WERI-Rb-1 (cell line): ENCODE measurements at regions not wholly inside any gene's neighbourhood (a gene's known extent, or its start where the extent isn't known, plus 50 kb on each side); places are given as distances from the start of the nearest gene placed in this dataset.

Experiments used
- DNase-seq: peaks from one replicate; pipeline ENCODE4 v3.0.0-alpha.2; 2020
- H3K27ac ChIP-seq: fragments of 250-450 bp; sonication (Bioruptor Pico); 2 replicates; pipeline ENCODE4 v1.5.1; 2020; ENCODE audit warnings: mild to moderate bottlenecking, moderate library complexity
- H3K27me3 ChIP-seq: fragments of 250-450 bp; sonication (Bioruptor Pico); 2 replicates; pipeline ENCODE4 v1.5.1; 2021; ENCODE audit warnings: mild to moderate bottlenecking, low read depth, moderate library complexity; ENCODE audit not compliant: insufficient read depth, severe bottlenecking
- H3K36me3 ChIP-seq: fragments of 250-450 bp; sonication (Bioruptor Pico); 2 replicates; pipeline ENCODE4 v1.5.1; 2020; ENCODE audit warnings: mild to moderate bottlenecking, moderate library complexity
- H3K4me3 ChIP-seq: 2 replicates; pipeline ENCODE4 v1.5.1; 2011; ENCODE audit warnings: low read depth, mild to moderate bottlenecking, control low read depth, low read length
- H3K9me3 ChIP-seq: fragments of 250-450 bp; sonication (Bioruptor Pico); 2 replicates; pipeline ENCODE4 v1.5.1; 2021; ENCODE audit warnings: mild to moderate bottlenecking, moderate library complexity; ENCODE audit not compliant: severe bottlenecking
- TF ChIP-seq, protein P1 (sequence below): IDR thresholded peaks from 2 replicates; pipeline ENCODE4 v1.5.1; 2011; ENCODE audit warnings: low read depth, mild to moderate bottlenecking, control low read depth, inconsistent platforms, low read length

DNA sequence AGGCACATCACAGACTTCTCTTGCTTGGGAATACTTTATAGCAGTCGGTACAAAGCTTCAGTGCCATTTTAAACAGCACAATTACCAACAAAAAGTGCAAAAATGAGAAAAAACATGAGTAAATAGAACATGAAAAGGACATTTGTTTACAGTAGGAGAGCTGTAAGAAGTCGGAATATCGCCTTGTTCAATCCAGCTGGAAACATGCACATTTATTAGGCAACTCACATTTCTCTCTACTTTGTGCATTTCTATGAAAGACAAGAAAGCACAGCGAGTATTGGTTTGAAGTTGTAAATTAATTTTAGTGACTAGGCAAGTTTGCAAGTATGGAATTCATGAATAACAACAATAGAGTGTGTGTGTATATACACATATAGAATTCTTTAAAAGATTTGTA, 484.7 kb downstream of the DACH1 start:
- H3K9me3 ChIP-seq: no peaks in the 10 kb centered on the region
- H3K27me3 ChIP-seq: no peaks in the 10 kb centered on the region
- no peak overlapping the region for H3K27ac ChIP-seq
- H3K4me3 ChIP-seq: no peak overlapping the region
- TF ChIP-seq, protein P1, sequence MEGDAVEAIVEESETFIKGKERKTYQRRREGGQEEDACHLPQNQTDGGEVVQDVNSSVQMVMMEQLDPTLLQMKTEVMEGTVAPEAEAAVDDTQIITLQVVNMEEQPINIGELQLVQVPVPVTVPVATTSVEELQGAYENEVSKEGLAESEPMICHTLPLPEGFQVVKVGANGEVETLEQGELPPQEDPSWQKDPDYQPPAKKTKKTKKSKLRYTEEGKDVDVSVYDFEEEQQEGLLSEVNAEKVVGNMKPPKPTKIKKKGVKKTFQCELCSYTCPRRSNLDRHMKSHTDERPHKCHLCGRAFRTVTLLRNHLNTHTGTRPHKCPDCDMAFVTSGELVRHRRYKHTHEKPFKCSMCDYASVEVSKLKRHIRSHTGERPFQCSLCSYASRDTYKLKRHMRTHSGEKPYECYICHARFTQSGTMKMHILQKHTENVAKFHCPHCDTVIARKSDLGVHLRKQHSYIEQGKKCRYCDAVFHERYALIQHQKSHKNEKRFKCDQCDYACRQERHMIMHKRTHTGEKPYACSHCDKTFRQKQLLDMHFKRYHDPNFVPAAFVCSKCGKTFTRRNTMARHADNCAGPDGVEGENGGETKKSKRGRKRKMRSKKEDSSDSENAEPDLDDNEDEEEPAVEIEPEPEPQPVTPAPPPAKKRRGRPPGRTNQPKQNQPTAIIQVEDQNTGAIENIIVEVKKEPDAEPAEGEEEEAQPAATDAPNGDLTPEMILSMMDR: no peak
- no peak for DNase-seq
- no peaks in the 10 kb centered on the region for H3K36me3 ChIP-seq

DNA sequence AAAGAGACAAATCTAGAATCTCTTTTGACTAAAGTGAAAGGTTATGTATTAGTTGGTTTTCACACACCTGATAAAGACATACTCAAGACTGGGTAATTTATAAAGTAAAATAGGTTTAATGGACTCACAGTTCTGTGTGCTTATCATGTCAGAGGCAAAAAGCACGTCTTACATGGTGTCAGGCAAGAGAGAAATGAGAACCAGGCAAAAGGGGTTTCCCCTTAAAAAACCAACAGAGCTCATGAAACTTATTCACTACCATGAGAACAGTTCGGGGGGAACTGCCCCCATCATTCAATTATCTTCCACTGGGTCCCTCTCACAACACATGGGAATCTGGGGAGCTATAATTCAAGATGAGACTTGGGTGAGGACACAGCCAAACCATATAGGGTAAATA, 486.8 kb downstream of the DACH1 start:
- Histone ChIP-seq H3K4me3 (no peak overlapping the region), H3K36me3 (no peaks in the 10 kb centered on the region), H3K9me3 (no peaks in the 10 kb centered on the region), H3K27ac (no peak overlapping the region), H3K27me3 (no peaks in the 10 kb centered on the region)
- TF ChIP-seq, protein P1: no peak
- no peak for DNase-seq

DNA sequence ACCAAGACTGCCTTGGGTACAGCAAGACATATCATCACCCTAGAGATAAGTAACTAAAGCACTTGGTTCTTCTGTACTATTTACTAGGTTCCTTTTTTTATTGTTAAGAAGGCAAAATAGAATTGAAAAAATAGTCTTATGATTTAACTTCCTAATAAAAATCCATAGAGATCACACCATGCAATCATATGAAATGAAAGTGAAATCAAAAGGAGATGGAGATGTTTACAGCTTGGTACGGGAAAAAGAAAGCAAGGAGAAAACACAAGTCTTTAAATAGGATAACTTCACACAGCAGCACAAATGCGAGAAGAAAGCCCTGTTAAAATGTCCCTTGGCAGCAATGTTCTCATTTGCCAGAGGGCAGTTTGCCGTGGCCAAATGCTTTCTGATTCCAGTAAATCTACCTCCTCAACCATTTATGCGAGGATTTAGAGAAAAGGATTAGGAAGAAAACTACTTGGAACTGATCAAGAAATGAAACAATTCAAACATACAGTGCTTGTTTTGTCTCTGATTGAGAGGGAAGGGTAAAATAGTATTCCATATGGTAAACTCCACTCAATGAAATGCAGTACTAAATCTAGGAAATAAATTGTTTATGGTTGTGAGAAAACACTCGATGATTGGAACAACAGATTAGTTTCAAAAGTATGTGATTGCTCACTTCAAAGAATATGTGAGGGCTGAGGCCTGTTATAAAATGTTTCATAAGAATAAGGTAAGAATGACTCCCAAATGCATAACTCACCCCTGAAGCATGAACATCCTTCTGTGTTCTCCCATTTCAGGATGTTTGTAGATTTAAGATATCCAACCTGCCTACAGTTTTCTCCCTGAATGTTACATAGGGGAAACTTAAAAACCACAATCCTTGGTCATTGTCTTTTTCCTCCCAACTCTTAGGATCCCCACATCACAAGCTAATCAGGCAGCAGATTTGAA, 487.8 kb downstream of the DACH1 start:
- TF ChIP-seq, protein P1: no peak
- Histone ChIP-seq H3K4me3 (no peak overlapping the region), H3K27ac (no peak overlapping the region), H3K36me3 (no peaks in the 10 kb centered on the region), H3K27me3 (no peaks in the 10 kb centered on the region), H3K9me3 (no peaks in the 10 kb centered on the region)
- DNase-seq: no peak

DNA sequence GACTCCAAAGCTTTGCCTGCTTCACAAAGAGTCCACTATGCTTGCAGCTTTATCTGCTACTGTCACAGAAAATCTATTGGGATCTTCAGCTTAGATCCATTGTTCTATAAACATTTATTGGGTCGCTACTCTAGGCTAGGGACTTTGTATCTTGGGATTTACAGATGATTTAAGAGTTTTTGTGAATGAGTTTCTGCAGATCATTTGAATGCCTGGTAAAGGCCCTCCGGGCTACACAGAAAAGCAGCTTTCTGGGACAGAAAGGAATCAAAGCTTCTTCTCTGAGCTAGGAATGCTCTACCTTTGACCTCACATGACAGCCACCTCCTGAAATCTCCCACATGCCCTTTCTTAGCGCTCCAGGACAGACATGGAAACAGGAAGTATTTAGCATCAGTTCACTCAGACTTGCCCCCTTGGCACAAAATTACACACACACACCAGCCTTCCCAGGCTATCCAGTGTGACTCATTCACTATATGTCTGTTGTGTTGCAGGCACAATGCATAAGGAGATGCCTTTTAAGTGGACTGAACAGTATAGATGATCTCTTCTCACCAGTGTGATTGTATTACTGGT, 492.4 kb downstream of the DACH1 start:
- H3K4me3 ChIP-seq: no peak overlapping the region
- no peak overlapping the region for H3K27ac ChIP-seq
- DNase-seq: no peak
- no peaks in the 10 kb centered on the region for H3K9me3 ChIP-seq
- H3K36me3 ChIP-seq: no peaks in the 10 kb centered on the region
- TF ChIP-seq, protein P1: no peak
- H3K27me3 ChIP-seq: no peaks in the 10 kb centered on the region

DNA sequence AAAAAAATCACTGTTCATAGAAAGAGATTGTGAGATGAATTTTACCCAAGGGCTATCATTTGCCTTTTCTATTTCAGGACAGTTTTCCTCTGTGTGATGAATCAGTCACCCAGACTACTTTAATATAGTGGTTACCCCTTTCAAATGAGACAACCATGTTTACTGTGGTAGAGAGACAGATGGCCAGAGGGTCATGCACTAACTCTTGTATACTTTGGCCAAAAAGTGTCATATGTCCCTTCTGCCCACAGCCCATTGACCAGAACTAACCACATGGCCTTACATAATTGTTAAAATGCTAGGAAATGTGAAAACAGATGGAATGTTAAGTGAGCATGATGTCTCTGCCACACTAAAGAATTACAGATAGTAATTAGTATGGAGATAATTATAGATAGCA, 498.7 kb downstream of the DACH1 start:
- H3K27ac ChIP-seq: no peak overlapping the region
- DNase-seq: no peak
- H3K36me3 ChIP-seq: no peaks in the 10 kb centered on the region
- TF ChIP-seq, protein P1: no peak
- no peaks in the 10 kb centered on the region for H3K27me3 ChIP-seq
- no peak overlapping the region for H3K4me3 ChIP-seq
- no peaks in the 10 kb centered on the region for H3K9me3 ChIP-seq
